Ishikawa (cell line): ENCODE measurements at regions not wholly inside any gene's neighbourhood (a gene's known extent, or its start where the extent isn't known, plus 50 kb on each side); places are given as distances from the start of the nearest gene placed in this dataset.

ENCODE experiments used
- CEBPB ChIP-seq: IDR thresholded peaks from 2 replicates; pipeline ENCODE4 v1.6.1; 2012
- CREB1 ChIP-seq: IDR thresholded peaks from 2 replicates; pipeline ENCODE4 v1.6.1; 2012; ENCODE audit warnings: low read depth
- EGR1 ChIP-seq: IDR thresholded peaks from 2 replicates; pipeline ENCODE4 v1.6.1; 2012
- EP300 ChIP-seq: IDR thresholded peaks from 2 replicates; pipeline ENCODE4 v1.6.1; 2012; ENCODE audit warnings: borderline replicate concordance
- FOXM1 ChIP-seq: IDR thresholded peaks from 2 replicates; pipeline ENCODE4 v1.6.1; 2012; ENCODE audit warnings: low read depth, borderline replicate concordance
- NFIC ChIP-seq: IDR thresholded peaks from 2 replicates; pipeline ENCODE4 v1.6.1; 2012
- RAD21 ChIP-seq: IDR thresholded peaks from 2 replicates; pipeline ENCODE4 v1.6.1; 2012; ENCODE audit warnings: low read depth
- TAF1 ChIP-seq: IDR thresholded peaks from 2 replicates; pipeline ENCODE4 v1.6.1; 2012; ENCODE audit warnings: low read depth, mild to moderate bottlenecking
- TCF12 ChIP-seq: IDR thresholded peaks from 2 replicates; pipeline ENCODE4 v1.6.1; 2012; ENCODE audit warnings: low read depth
- TEAD4 ChIP-seq: IDR thresholded peaks from 2 replicates; pipeline ENCODE4 v1.6.1; 2012
- YY1 ChIP-seq: IDR thresholded peaks from 2 replicates; pipeline ENCODE4 v1.6.1; 2012; ENCODE audit warnings: low read depth
- ZBTB7A ChIP-seq: IDR thresholded peaks from 2 replicates; pipeline ENCODE4 v1.6.1; 2012; ENCODE audit warnings: low read depth
- TF ChIP-seq, protein P1 (sequence below): IDR thresholded peaks from 2 replicates; pipeline ENCODE4 v1.6.1; 2012
- TF ChIP-seq, protein P2 (sequence below): IDR thresholded peaks from 2 replicates; pipeline ENCODE4 v1.6.1; 2012
- TF ChIP-seq, protein P3 (sequence below): IDR thresholded peaks from 2 replicates; pipeline ENCODE4 v1.6.1; 2012; ENCODE audit warnings: low read depth, mild to moderate bottlenecking

DNA sequence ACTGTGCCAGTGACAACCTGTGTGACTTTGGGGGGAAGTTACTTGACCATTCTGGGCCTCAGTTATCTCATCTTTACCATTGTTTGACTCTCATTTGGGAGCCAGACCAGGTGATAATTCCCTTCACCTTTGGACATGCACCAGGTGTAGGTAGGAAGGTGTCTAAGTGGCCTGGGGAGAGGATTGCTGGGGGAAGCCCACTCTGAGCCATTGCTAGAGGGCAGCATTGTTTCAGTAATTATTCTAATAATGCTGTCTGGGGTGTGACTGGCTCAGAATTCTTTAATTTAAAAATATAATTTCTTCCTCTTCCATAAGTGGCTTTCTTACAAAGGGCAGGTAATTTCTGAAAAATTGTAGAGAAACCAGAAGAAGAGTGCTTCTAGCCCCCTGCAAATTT lies 104.3 kb downstream of the RTL9 start:
- TF ChIP-seq, protein P1, sequence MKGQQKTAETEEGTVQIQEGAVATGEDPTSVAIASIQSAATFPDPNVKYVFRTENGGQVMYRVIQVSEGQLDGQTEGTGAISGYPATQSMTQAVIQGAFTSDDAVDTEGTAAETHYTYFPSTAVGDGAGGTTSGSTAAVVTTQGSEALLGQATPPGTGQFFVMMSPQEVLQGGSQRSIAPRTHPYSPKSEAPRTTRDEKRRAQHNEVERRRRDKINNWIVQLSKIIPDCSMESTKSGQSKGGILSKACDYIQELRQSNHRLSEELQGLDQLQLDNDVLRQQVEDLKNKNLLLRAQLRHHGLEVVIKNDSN, result no peak
- TF ChIP-seq, protein P2, sequence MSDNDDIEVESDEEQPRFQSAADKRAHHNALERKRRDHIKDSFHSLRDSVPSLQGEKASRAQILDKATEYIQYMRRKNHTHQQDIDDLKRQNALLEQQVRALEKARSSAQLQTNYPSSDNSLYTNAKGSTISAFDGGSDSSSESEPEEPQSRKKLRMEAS, result no peak
- TF ChIP-seq TAF1 (no peak), CEBPB (no peak), YY1 (no peak), TEAD4 (no peak), EGR1 (no peak), ZBTB7A (no peak), CREB1 (no peak), FOXM1 (no peak), NFIC (no peak), TCF12 (no peak), EP300 (no peak)
- TF ChIP-seq, protein P3, sequence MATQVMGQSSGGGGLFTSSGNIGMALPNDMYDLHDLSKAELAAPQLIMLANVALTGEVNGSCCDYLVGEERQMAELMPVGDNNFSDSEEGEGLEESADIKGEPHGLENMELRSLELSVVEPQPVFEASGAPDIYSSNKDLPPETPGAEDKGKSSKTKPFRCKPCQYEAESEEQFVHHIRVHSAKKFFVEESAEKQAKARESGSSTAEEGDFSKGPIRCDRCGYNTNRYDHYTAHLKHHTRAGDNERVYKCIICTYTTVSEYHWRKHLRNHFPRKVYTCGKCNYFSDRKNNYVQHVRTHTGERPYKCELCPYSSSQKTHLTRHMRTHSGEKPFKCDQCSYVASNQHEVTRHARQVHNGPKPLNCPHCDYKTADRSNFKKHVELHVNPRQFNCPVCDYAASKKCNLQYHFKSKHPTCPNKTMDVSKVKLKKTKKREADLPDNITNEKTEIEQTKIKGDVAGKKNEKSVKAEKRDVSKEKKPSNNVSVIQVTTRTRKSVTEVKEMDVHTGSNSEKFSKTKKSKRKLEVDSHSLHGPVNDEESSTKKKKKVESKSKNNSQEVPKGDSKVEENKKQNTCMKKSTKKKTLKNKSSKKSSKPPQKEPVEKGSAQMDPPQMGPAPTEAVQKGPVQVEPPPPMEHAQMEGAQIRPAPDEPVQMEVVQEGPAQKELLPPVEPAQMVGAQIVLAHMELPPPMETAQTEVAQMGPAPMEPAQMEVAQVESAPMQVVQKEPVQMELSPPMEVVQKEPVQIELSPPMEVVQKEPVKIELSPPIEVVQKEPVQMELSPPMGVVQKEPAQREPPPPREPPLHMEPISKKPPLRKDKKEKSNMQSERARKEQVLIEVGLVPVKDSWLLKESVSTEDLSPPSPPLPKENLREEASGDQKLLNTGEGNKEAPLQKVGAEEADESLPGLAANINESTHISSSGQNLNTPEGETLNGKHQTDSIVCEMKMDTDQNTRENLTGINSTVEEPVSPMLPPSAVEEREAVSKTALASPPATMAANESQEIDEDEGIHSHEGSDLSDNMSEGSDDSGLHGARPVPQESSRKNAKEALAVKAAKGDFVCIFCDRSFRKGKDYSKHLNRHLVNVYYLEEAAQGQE, result no peak

DNA sequence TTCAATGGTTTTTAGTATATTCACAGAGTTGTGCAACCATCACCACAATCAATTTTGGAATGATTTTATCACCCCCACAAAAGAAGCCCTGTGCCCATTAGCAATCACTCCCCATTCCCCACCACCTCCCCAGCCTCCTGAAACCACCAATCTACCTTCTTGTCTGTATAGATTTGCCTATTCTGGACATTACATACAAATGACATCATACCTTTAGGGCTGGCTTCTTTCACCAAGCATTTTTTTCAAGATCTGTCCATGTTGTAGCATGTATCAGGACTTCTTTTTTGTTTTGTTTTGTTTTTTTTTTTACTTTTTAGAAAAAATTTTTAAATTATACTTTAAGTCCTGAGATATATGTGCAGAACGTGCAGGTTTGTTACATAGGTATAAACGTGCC lies 108.1 kb downstream of the RTL9 start:
- TF ChIP-seq, protein P2, result no peak
- TF ChIP-seq TEAD4, result no peak
- no peak for TF ChIP-seq FOXM1
- TF ChIP-seq TCF12, result no peak
- TF ChIP-seq, protein P1, result no peak

DNA sequence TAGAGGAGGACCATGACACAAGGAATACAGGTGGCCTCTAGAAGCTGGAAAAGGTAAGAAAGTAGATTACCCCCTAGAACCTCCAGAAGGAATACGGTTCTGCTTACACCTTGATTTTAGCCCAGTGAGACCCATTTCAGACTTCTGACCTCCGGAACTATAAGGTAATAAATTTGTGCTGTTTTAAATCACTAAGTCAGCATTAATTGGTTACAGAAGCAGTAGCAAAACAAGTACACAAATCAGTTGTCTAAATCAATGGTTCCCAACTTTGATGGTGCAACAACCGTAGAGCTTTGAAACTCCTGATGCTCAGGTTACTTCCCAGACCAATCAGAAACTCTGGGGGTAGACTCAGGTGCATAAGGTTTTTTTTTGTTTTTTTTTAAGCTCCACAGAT lies 113.6 kb downstream of the RTL9 start:
- TF ChIP-seq, protein P3, result no peak
- TF ChIP-seq EGR1 (no peak), YY1 (no peak), TAF1 (no peak), CREB1 (no peak), FOXM1 (no peak)
- TF ChIP-seq, protein P1, result no peak
- TF ChIP-seq, protein P2, result no peak

DNA sequence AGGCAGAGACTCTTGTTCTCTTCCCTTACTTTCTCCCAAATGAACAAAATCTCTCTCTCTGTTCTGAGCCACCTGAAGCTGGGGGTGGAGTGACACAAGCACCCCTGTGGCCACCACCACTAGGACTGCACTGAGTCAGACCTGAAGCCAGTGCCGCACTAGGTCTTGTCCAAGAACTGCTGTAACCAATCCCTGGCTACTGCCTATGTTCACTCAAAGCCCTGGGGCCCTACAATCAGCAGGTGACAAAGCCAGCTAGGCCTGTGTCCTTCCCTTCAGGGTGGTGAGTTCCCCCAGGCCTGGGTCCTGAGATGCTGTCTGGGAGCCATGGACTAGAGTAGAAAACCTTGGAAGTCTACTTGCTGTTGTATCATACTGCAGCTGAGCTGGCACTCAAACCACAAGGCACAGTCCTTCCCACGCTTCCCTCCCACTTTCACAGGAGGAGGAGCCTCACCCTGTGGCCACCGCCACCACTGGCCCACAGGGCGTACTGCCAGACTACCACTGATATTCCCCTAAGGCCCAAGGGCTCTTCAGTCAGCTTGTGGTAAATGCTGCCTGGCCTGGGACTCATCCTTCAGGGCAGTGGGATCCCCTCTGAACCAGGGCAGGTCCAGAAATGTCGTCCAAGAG lies 119.1 kb downstream of the RTL9 start:
- no peak for TF ChIP-seq EGR1
- no peak for TF ChIP-seq YY1
- no peak for TF ChIP-seq TEAD4
- TF ChIP-seq CREB1, result no peak
- no peak for TF ChIP-seq CEBPB
- TF ChIP-seq RAD21, result no peak
- TF ChIP-seq FOXM1, result no peak
- TF ChIP-seq, protein P1, result no peak
- TF ChIP-seq, protein P3, result no peak
- no peak for TF ChIP-seq EP300
- TF ChIP-seq TCF12, result no peak
- TF ChIP-seq, protein P2, result no peak
- TF ChIP-seq ZBTB7A, result no peak
- no peak for TF ChIP-seq TAF1
- no peak for TF ChIP-seq NFIC
